Body of pancreas (tissue), 4 donors: ENCODE measurements at regions not wholly inside any gene's neighbourhood (a gene's known extent, or its start where the extent isn't known, plus 50 kb on each side); places are given as distances from the start of the nearest gene placed in this dataset.

ENCODE experiments used
- ATAC-seq: fragments of 150-250 bp; one replicate; pipeline ENCODE4 v1.9.1; 2016
- DNase-seq, 4 donors: peaks; one replicate each; pipeline ENCODE4 v3.0.0-alpha.2; 2019
- H3K27ac ChIP-seq, 4 donors: fragments of 200-600 bp; sonication (generic); 1 replicate in 3 of 4; 2 replicates in 1 of 4; pipeline versions ENCODE4 v1.5.1 to v1.6.1; 2016 to 2019; ENCODE audit warnings: mild to moderate bottlenecking in 1 of 4, mixed read lengths in 1 of 4, moderate library complexity in 1 of 4
- H3K27me3 ChIP-seq, 2 donors: fragments of 200-600 bp; sonication (generic); one replicate each; pipeline ENCODE4 v1.6.0; 2016; ENCODE audit warnings: mild to moderate bottlenecking in 1 of 2
- H3K36me3 ChIP-seq, 2 donors: fragments of 200-600 bp; sonication (generic); replicated peaks in 1 of 2; 2 replicates each; pipeline ENCODE4 v1.5.1; 2016; ENCODE audit warnings: low read depth in 2 of 2; ENCODE audit not compliant: insufficient read depth in 1 of 2
- H3K4me1 ChIP-seq: fragments of 200-600 bp; sonication (generic); one replicate; pipeline ENCODE4 v1.6.0; 2016
- H3K4me3 ChIP-seq, 2 donors: fragments of 200-600 bp; sonication (generic); 1 replicate in 1 of 2; 2 replicates in 1 of 2; pipeline ENCODE4 v1.5.1; 2016 to 2019
- H3K9me3 ChIP-seq, 3 donors: fragments of 200-600 bp; sonication (generic); 1 replicate in 2 of 3; 2 replicates in 1 of 3; pipeline ENCODE4 v1.5.1; 2016
- POLR2A ChIP-seq, 3 donors: fragments of 450-650 bp; IDR thresholded peaks; one replicate each; pipeline ENCODE4 v1.6.1; 2016; ENCODE audit warnings: antibody characterized with exemption in 3 of 3, mild to moderate bottlenecking in 2 of 3
- WGBS, 2 donors: methylation state at CpG; one replicate each; pipeline ENCODE4 v1.1.5; 2017; 5-methylcytosine and 5-hydroxymethylcytosine counted together
- intact Hi-C: fragments of 100-400 bp; cut with DNase I; formaldehyde crosslinking; loops from one replicate; pipeline ENCODE4 v1.15.1; 2023
- TF ChIP-seq, protein P1 (sequence below), 7 experiments: fragments of 450-650 bp in 4 of 7; fragments of 200-600 bp in 3 of 7; sonication (generic) in 3 of 7; IDR thresholded peaks; one replicate each; pipeline ENCODE4 v1.5.1; 2016 to 2019; ENCODE audit warnings: antibody characterized with exemption in 7 of 7

DNA sequence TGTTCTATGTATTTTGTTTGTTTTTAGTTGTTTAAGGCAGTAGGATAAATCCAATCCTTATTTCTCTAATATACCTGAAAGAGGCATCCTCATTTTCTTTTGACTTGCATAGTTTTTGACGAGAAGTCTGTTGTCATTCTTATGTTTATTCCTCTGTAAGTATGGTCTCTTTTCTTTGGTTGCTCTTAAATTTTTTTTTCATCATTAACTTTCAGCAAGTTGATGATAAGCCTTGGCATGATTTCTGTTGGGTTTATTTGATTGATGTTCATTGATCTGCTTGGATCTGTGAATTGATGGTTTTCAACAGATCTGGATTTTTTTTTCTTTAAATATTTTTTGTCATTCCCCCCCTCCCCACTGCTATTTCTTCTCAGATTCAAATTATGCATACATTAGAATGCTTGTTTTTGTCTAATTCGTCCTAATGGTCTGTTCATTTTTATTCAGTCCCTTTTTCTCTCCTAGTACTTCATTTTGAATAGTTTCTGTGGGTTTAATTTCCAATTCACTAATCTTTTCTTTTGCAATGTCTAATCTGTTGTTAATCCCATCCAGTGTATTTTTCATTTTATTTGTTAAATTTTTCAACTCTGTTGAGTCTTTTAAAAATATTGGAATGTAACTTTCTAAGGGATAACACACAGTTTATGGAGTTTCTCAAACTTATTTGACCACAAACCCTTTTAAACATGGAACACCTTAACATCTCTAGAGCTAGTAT is 495.9 kb downstream of the CSNK1G3 start:
- H3K36me3 ChIP-seq: no peaks in the 10 kb centered on the region
- no peaks in the 10 kb centered on the region for H3K4me1 ChIP-seq
- no peak for ATAC-seq
- no peak for DNase-seq
- H3K27ac ChIP-seq: no peak overlapping the region
- 64 to 70% methylated on average over 2 of the region's 2 CpGs for WGBS, 2 donors
- TF ChIP-seq, protein P1, sequence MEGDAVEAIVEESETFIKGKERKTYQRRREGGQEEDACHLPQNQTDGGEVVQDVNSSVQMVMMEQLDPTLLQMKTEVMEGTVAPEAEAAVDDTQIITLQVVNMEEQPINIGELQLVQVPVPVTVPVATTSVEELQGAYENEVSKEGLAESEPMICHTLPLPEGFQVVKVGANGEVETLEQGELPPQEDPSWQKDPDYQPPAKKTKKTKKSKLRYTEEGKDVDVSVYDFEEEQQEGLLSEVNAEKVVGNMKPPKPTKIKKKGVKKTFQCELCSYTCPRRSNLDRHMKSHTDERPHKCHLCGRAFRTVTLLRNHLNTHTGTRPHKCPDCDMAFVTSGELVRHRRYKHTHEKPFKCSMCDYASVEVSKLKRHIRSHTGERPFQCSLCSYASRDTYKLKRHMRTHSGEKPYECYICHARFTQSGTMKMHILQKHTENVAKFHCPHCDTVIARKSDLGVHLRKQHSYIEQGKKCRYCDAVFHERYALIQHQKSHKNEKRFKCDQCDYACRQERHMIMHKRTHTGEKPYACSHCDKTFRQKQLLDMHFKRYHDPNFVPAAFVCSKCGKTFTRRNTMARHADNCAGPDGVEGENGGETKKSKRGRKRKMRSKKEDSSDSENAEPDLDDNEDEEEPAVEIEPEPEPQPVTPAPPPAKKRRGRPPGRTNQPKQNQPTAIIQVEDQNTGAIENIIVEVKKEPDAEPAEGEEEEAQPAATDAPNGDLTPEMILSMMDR (IDR thresholded peaks at IDR 0.05): no peak
- H3K9me3 ChIP-seq: peaks cover 0 to 14% (median 0%) of the 10 kb centered on the region in 3 donors
- no peak overlapping the region for H3K4me3 ChIP-seq
- no peaks in the 10 kb centered on the region for H3K27me3 ChIP-seq
- intact Hi-C loops: no loop called here

DNA sequence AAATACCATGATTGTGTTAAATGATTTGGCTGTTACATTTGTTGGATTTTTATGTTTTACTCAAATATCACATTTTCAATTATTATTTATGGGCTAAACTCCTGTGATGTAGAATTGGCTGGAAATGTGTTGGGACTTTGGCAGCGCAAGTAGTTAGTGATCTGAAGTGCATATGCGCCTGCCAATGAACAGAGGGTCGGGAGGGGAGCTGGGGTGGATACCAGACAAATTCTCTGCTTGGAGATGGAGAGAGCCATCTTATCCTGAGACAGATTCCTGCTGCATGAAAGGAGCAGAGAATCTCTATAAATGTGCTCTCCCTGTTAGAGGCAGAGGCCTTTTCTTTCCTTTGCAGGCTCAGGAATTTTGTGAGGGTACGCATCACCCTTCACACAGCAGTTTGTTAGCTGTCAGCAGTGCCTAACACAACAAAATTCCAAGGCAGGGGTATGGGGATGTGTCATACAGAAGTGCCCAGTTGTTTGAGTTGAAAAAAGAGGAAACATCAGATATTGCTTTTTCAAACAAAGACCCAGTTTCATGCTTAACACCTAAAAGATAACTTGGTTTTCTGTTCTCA is 489.1 kb downstream of the CSNK1G3 start:
- Histone ChIP-seq H3K4me3 (no peak overlapping the region), H3K36me3 (no peaks in the 10 kb centered on the region), H3K4me1 (no peaks in the 10 kb centered on the region), H3K27me3 (no peaks in the 10 kb centered on the region), H3K9me3 (no peaks in the 10 kb centered on the region), H3K27ac (no peak overlapping the region)
- WGBS, 2 donors: 86 to 91% methylated on average over 4 of the region's 4 CpGs
- intact Hi-C loops: no loop called here
- no peak for ATAC-seq
- TF ChIP-seq, protein P1 (IDR thresholded peaks at IDR 0.05): no peak
- no peak for TF ChIP-seq POLR2A (IDR thresholded peaks at IDR 0.05)
- DNase-seq: no peak

DNA sequence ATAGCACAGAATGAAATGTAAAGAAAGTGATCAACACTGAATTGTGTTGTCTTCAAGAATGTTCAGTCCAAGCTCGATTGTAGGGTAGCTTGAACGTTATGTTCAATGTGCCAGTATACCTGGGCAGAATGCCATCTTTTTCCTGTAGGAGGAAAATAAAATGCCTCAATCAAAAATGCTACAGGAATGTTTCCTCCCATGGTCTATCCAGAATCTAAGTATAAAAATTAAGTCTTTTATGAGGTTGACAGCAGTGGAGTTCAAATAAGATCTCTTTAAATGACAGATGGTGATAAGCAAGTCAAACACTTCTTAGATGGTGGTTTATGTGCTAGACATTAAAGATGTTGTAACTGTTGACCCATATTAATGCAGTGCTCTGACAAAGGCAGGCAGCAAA is 488.6 kb downstream of the CSNK1G3 start:
- no peaks in the 10 kb centered on the region for H3K9me3 ChIP-seq
- H3K27ac ChIP-seq: no peak overlapping the region
- H3K4me1 ChIP-seq: no peaks in the 10 kb centered on the region
- 12 to 14% methylated on average over 2 of the region's 2 CpGs for whole genome bisulfite sequencing, 2 donors
- no peak for ATAC-seq
- intact Hi-C loops: no loop called here
- DNase-seq: no peak
- TF ChIP-seq, protein P1 (IDR thresholded peaks at IDR 0.05): no peak
- no peak for TF ChIP-seq POLR2A (IDR thresholded peaks at IDR 0.05)
- H3K36me3 ChIP-seq: no peaks in the 10 kb centered on the region
- H3K4me3 ChIP-seq: no peak overlapping the region
- H3K27me3 ChIP-seq: no peaks in the 10 kb centered on the region

DNA sequence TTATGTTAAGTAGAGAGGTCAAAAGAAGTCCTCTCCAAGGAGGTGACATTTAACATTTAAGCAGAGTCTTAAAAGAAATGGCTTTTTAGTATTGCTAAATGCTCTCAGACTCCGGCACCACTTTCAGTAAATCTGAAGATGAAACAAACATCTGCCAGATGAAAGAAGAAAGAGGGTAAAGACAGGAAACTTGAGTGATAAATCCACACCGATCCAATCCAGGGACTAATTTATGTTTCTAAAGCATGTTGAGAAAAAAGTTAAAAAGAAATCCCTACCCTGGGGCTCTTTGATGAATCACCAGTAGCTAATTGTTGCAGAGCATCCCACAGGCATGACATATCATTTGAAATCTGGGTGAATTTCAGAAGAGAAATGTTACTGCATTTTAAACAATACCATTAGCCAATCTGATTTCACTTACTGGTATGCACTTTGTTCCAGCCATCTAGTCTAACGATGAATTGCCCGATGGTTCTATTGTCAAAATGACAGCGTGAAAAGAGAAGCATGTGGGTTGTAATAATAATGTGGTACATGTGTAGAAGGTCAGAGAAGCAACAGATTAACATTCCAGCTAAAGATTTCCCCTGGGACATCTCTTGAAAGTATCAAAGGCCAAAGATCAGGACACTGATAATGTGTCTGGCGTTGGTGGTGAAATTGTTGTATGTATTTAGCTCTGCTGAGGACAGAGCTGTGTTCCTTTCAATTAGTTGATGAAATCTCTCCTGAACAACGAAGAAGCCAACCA is 485.7 kb downstream of the CSNK1G3 start:
- TF ChIP-seq, protein P1 (IDR thresholded peaks at IDR 0.05): no peak
- no peak for TF ChIP-seq POLR2A (IDR thresholded peaks at IDR 0.05)
- no peak overlapping the region for H3K4me3 ChIP-seq
- no peak for DNase-seq
- WGBS, 2 donors: 58 to 63% methylated on average over 7 of the region's 7 CpGs
- no peaks in the 10 kb centered on the region for H3K4me1 ChIP-seq
- no peak for ATAC-seq
- H3K36me3 ChIP-seq: no peaks in the 10 kb centered on the region
- no peaks in the 10 kb centered on the region for H3K27me3 ChIP-seq
- H3K27ac ChIP-seq: no peak overlapping the region
- intact Hi-C loops: no loop called here
- H3K9me3 ChIP-seq: no peaks in the 10 kb centered on the region
